Activated CD8-positive, alpha-beta memory T cell treated with anti-CD3 and anti-CD28 coated beads for 24 hours (primary cell): ENCODE measurements at regions not wholly inside any gene's neighbourhood (a gene's known extent, or its start where the extent isn't known, plus 50 kb on each side); places are given as distances from the start of the nearest gene placed in this dataset.
"Not testable (repeated sequence)": the region's sequence is repeated elsewhere in the genome, so short reads cannot be mapped to it uniquely, and the experiment has no call there.

ENCODE experiments used
- DNase-seq: peaks from one replicate; pipeline ENCODE4 v3.0.0-alpha.2; 2020

DNA sequence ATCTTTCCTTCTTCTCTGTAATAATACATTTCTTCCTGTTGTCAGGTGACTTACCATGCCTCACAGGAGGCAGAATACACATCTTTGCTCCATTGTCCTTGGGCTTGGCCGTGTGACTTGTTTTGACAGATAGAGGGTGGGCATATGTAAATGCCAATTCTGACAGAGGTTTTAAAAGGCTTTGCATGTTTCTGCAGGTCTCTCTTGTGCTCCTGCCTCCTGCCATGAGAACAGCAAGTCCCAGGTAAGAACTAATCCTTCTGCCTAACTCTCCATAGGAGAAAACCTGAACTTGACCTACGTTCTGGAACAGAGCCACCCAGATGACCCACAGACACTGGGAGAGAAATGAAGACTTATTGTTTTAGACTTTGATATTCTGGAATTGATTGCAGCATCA is 88.7 kb upstream of the TNFSF11 start:
- DNase-seq, result no peak

DNA sequence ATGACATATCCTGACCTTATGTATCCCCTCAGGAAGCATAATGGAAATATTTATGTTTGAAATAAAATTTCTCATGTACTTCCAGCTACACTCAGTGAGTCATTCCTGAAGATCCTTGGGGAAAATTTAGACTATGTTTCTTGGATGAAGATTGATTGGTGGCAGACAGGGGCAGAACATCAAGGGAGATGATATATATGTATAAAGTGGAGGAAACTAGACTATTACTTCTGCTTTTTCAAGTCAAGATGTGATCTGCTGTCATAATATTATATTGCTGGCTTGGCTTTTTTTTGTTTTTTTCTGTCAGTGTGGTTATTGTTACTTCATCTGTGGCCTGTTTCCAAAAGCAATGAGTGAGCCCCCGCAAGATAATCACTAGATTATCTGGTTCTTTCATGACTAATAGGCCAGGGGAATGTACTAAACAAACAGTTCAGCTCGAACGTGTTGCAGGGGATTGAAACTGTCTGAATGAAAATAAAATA is 87.2 kb upstream of the TNFSF11 start:
- DNase-seq, result no peak

DNA sequence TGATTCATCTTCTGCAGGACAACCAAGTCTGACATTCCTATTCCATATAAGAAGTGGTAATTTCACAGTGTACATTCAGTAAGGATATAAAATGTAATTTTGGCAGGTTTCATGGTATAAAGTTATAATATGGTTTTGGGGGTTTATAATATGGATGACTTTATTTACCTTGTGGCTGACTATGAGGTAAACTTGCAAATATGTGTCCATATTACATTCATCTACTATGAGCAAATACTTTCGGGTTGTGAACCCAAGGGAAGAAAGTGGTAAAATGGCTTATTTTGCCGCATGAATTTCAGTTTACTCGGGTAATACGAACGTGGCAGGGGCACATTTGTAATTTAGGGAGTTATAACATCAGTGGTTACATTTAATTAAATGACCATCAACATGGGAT is 86.7 kb upstream of the TNFSF11 start:
- no peak for DNase-seq

DNA sequence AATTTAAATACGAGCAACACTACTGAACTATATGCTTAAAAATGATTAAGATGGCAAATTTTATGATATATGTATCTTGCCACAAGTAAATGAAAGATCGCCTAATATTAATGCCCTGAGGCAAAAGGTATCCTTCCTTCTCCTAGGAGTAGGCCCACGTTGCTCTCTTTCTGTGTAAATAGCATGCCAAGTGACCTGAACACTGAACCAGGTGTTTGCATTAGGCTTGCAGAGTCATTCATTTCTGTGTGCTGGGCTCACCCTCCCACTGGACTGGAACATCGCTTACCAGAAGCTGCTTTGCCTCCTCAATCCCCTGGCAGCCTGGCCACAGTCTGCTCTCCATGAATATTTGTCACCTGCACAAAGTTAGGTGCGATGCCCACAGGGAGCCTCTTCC is 83.3 kb upstream of the TNFSF11 start:
- DNase-seq, result no peak

DNA sequence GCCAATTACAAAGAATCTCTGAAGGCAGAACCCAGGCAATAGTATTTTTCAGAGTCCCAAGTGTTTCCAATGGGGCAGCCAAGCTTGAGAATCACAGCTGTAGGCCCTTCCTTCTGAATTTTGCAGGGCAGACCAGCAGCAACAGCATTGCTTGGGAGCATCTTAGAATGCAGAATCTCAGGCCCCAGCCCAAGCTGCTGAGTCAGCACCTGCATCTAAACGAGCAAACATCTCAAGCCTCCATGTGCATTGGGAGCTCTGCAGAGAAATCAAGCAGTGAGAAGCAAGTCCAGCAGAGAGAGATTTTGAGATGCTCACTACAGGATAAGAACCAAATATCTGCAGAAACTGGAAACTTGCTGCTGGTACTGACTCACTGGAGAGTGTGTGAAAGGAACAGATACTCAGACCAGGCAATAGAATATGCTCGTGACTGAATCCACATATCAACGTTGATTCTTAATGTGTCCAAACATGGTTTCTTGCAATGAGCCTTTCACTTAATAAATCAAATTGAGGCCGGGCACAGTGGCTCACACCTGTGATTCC is 81.5 kb upstream of the TNFSF11 start:
- no peak for DNase-seq

DNA sequence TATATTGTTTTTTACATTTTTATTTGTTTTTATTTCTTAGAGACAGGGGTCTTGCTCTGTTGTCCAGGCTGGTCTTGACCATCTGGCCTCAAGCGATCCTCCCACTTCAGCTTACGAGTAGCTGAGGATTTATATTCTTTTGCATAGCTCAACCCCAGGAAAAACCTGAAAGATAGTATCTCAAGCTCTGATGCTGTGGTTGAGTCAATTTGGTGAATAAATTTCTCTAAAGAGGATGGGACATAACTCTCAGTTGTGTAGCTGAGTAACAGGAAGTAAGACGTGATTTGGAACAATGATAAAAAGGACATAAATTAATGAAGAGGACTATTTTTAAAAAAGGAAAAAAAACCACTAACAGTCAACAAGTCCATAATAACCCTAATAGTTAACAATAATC is 79.8 kb upstream of the TNFSF11 start:
- no peak for DNase-seq

DNA sequence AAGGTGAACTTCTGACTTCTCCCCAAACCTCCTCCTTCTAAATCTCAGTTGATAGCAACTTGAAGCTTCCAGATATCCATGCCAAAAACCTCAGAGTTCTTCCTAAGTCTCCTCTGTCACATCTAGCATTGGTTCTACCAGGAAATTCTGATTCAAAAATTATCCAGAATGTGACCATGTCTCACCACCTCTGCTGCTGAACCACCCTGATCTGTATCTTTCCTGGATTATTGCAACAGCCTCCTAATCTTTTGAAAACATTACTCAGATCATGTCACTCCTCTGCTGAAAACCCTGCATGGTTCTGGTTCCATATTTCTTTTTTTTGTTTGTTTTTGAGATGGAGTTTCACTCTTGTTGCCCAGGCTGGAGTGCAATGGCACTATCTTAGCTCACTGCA is 78.7 kb upstream of the TNFSF11 start:
- DNase-seq, result no peak

DNA sequence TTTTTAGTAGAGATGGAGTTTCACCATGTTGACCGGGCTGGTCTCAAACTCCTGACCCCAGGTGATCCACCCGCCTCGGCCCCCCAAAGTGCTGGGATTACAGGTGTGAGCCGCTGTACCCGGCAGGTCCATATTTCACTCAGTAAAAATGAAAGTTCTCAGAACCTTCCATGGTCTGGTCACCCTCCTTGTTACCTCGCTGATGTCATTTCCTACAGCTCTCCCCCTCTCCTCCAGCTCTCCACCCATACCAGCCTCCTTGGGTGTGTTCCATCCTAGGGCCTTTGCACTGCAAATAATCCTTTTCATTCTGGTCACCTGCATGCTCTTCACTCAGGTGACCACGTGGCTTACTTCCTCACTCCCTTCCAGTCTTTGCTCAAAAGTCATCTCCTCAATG is 78.2 kb upstream of the TNFSF11 start:
- DNase-seq, result no peak

DNA sequence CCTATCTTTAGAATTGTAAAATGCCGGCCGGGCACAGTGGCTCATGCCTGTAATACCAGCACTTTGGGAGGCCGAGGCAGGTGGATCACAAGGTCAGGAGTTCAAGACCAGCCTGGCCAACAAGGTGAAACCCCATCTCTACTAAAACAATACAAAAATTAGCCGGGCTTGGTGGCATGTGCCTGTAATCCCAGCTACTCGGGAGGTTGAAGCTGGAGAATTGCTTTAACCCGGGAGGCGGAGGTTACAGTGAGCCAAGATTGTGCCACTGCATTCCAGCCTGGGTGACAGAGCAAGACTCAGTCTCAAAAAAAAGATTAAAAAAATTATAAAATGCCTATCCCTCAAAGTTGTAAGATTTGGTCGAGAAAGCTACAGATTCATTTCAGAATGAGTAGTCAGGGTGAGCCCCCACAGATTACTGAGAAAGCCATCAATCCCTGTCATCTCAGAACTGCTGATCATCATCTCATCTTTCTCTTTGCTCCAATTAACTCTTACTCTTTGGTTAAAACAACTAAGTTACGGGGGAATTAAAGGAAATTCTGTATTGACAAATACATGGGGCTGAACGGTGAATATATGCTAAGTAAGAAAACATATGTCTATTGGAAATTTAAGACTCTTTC is 76.9 kb upstream of the TNFSF11 start:
- not testable (repeated sequence) for DNase-seq

DNA sequence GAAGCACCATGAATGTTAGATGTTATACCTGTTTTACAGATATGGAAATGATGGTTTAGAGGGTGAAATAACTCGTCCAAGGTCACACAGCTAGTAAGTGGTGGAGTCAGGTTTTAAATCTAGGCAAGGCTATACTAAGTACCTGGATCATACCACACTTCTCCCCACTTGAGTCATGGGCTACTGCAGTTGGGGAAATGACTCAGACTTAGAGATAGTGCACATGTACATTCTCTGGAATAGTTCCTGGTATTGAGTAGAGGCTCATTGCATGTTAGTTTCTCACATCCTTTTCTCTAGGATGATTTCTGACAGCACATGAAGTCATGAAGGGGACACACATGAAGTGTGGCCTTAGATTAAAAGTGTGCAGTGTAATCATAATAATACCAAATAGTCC is 76.2 kb upstream of the TNFSF11 start:
- DNase-seq, result no peak

DNA sequence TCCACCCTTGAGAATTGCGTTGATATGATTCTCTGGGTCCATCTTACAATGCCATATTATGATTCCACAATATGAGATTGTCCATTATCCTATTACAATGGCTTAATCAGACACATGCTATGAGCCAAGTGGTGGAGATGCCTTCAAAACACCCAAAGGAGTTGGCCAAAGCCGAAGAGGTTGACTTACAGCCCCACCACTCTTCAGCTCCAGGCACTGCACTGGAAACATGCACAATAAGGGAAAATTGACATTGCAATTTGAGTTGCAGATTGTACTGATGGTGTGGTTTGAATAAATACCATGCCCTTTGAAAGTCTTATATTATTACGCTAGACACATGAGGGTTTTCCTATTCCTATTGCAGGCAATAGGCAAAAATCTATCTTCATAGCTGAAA is 75.4 kb upstream of the TNFSF11 start:
- no peak for DNase-seq
